Gastroesophageal sphincter (tissue), 4 donors: ENCODE measurements at regions not wholly inside any gene's neighbourhood (a gene's known extent, or its start where the extent isn't known, plus 50 kb on each side); places are given as distances from the start of the nearest gene placed in this dataset.

Experiments
- ATAC-seq: fragments of 150-250 bp; one replicate; pipeline ENCODE4 v1.9.1; 2016; ENCODE audit warnings: mild to moderate bottlenecking, moderate library complexity
- H3K27ac ChIP-seq, 4 donors: fragments of 200-600 bp; sonication (generic) in 3 of 4; 1 replicate in 3 of 4; 2 replicates in 1 of 4; pipeline ENCODE4 v1.5.1; 2016 to 2019
- H3K27me3 ChIP-seq: fragments of 200-600 bp; sonication (generic); one replicate; pipeline ENCODE4 v1.5.1; 2019
- H3K36me3 ChIP-seq, 2 donors: fragments of 200-600 bp; sonication (generic); one replicate each; pipeline ENCODE4 v1.5.1; 2019; ENCODE audit warnings: control low read depth in 1 of 2
- H3K4me1 ChIP-seq, 3 donors: fragments of 200-600 bp; sonication (generic); 1 replicate in 2 of 3; 2 replicates in 1 of 3; pipeline ENCODE4 v1.5.1; 2016 to 2019; ENCODE audit warnings: control low read depth in 2 of 3
- H3K4me3 ChIP-seq, 2 donors: fragments of 200-600 bp; sonication (generic); one replicate each; pipeline ENCODE4 v1.5.1; 2019; ENCODE audit warnings: mild to moderate bottlenecking in 1 of 2, moderate library complexity in 1 of 2
- H3K9me3 ChIP-seq, 3 donors: fragments of 200-600 bp; sonication (generic); one replicate each; pipeline ENCODE4 v1.5.1; 2017 to 2019; ENCODE audit warnings: control low read depth in 2 of 3
- EP300 ChIP-seq: sonication (generic); formaldehyde crosslinking; IDR thresholded peaks from one replicate; pipeline ENCODE4 v1.6.1; 2017; ENCODE audit warnings: antibody characterized with exemption, mild to moderate bottlenecking
- POLR2A ChIP-seq, 2 donors: fragments of 450-650 bp; IDR thresholded peaks; one replicate each; pipeline ENCODE4 v1.6.1; 2017; ENCODE audit warnings: antibody characterized with exemption in 2 of 2, mild to moderate bottlenecking in 2 of 2, moderate library complexity in 1 of 2
- POLR2AphosphoS5 ChIP-seq: sonication (generic); formaldehyde crosslinking; IDR thresholded peaks from one replicate; pipeline ENCODE4 v1.6.1; 2017; ENCODE audit warnings: antibody characterized with exemption
- WGBS, 2 donors: methylation state at CpG; one replicate each; pipeline ENCODE4 v1.1.5; 2018; ENCODE audit warnings: low coverage in 1 of 2; 5-methylcytosine and 5-hydroxymethylcytosine counted together
- TF ChIP-seq, protein P1 (sequence below), 4 experiments: fragments of 200-600 bp in 2 of 4; fragments of 450-650 bp in 2 of 4; sonication (generic) in 1 of 4; IDR thresholded peaks; one replicate each; pipeline ENCODE4 v1.5.1; 2017 to 2019; ENCODE audit warnings: antibody characterized with exemption in 4 of 4, mild to moderate bottlenecking in 2 of 4, moderate library complexity in 2 of 4

DNA sequence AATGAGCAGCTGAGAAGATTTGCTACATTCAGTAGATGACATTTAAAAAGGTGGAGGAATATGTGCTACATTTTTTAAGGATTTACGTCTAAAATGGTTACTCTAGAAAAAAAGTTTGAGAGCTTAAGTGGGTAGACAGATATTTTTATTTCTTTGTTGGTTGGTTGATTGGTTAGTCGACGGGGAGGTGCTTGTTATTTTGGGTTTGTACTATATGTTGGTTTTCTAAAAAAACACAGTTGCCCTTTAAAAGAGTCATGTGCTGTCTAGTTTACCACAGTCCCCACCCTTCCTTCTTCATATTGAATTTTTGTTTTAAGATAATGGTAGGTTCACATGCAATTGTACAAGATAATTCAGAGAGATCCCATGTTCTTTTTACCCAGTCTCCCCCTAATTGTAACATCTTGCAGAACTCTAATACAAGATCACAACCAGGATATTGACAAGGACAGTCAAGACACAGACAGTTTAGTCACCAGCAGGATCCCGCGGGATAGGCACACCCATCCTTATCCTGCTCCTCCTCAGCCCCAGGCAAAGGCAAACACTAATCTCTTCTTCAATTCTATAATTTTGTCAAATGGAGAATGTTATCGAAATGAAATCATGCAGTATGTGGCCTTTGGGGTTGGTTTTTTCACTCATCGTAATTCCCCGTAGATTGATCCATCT, 171.4 kb downstream of the FOXO1 start:
- ATAC-seq, result no peak
- Histone ChIP-seq H3K9me3 (no peaks in the 10 kb centered on the region), H3K4me3 (no peak overlapping the region), H3K4me1 (no peaks in the 10 kb centered on the region), H3K27me3 (no peaks in the 10 kb centered on the region), H3K27ac (no peak overlapping the region), H3K36me3 (no peaks in the 10 kb centered on the region)
- 81 to 87% methylated on average over 8 of the region's 8 CpGs for WGBS, 2 donors
- TF ChIP-seq POLR2AphosphoS5 (no peak), POLR2A (IDR thresholded peaks at IDR 0.05) (no peak), EP300 (no peak)
- TF ChIP-seq, protein P1, sequence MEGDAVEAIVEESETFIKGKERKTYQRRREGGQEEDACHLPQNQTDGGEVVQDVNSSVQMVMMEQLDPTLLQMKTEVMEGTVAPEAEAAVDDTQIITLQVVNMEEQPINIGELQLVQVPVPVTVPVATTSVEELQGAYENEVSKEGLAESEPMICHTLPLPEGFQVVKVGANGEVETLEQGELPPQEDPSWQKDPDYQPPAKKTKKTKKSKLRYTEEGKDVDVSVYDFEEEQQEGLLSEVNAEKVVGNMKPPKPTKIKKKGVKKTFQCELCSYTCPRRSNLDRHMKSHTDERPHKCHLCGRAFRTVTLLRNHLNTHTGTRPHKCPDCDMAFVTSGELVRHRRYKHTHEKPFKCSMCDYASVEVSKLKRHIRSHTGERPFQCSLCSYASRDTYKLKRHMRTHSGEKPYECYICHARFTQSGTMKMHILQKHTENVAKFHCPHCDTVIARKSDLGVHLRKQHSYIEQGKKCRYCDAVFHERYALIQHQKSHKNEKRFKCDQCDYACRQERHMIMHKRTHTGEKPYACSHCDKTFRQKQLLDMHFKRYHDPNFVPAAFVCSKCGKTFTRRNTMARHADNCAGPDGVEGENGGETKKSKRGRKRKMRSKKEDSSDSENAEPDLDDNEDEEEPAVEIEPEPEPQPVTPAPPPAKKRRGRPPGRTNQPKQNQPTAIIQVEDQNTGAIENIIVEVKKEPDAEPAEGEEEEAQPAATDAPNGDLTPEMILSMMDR (IDR thresholded peaks at IDR 0.05), result no peak

- TF ChIP-seq EP300, result no peak
- TF ChIP-seq POLR2AphosphoS5, result no peak
- TF ChIP-seq POLR2A (IDR thresholded peaks at IDR 0.05), result no peak
- TF ChIP-seq, protein P1 (IDR thresholded peaks at IDR 0.05), result no peak
- H3K4me1 ChIP-seq, result no peaks in the 10 kb centered on the region
- H3K27ac ChIP-seq, result no peak overlapping the region
- H3K27me3 ChIP-seq, result no peaks in the 10 kb centered on the region
- no peaks in the 10 kb centered on the region for H3K36me3 ChIP-seq
- no peaks in the 10 kb centered on the region for H3K9me3 ChIP-seq
- WGBS, 2 donors, result 82 to 92% methylated on average over 4 to 7 of the region's 7 CpGs
- ATAC-seq, result no peak
- no peak overlapping the region for H3K4me3 ChIP-seq
Observed at GRCh38 chr13:40495621-40496001, 170.8 kb downstream of the FOXO1 start.

DNA sequence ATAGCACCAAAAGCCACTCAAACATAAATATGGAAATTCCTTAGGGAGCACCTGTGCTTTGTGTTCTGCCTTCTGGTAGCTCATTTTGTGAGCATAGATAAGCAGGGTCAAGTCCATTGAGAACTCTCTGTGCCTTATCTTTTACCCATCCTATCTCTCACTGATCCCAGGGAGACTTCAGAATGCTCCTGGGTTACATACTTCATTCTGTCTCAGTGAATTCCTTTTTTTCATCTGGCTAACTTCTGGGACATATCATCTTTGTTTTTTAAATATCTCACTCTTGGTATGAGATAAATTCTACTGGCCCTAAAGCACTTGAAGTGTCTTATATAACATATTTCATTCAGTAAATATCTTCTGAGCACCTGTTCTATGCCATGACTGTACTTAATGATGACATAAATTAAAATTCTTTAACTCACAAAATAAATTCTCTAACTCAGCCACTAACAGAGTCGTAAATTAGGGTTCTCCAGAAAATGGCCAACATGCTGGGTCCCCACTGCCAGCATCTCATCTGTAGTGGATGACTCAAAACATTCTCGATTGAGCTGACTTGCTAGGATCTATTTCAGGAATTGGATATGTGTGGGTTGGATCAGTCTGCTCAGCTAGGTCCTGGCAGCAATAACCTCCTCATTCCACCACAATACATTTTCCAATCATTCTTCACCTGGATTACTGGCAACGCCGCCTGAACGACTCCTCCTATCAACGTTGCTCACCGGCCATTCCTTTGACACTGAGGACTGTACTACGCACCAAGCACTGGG, 170.2 kb downstream of the FOXO1 start:
- Histone ChIP-seq H3K27me3 (no peaks in the 10 kb centered on the region), H3K36me3 (no peaks in the 10 kb centered on the region), H3K4me1 (no peaks in the 10 kb centered on the region), H3K4me3 (no peak overlapping the region), H3K9me3 (no peaks in the 10 kb centered on the region), H3K27ac (no peak overlapping the region)
- no peak for ATAC-seq
- TF ChIP-seq POLR2A (IDR thresholded peaks at IDR 0.05) (no peak), POLR2AphosphoS5 (no peak), EP300 (no peak)
- TF ChIP-seq, protein P1 (IDR thresholded peaks at IDR 0.05), result no peak
- WGBS, 2 donors, result 49 to 63% methylated on average over 8 of the region's 8 CpGs

- 77 to 80% methylated on average over 2 to 4 of the region's 4 CpGs for WGBS, 2 donors
- no peak overlapping the region for H3K4me3 ChIP-seq
- ATAC-seq, result no peak
- H3K36me3 ChIP-seq, result no peaks in the 10 kb centered on the region
- H3K27me3 ChIP-seq, result no peaks in the 10 kb centered on the region
- H3K27ac ChIP-seq, result no peak overlapping the region
- H3K9me3 ChIP-seq, result no peaks in the 10 kb centered on the region
- no peak for TF ChIP-seq POLR2A (IDR thresholded peaks at IDR 0.05)
- TF ChIP-seq, protein P1 (IDR thresholded peaks at IDR 0.05), result no peak
- no peak for TF ChIP-seq POLR2AphosphoS5
- TF ChIP-seq EP300, result no peak
- no peaks in the 10 kb centered on the region for H3K4me1 ChIP-seq
Observed at GRCh38 chr13:40498461-40498860, 168.0 kb downstream of the FOXO1 start.

- no peak for ATAC-seq
- H3K27me3 ChIP-seq, result no peaks in the 10 kb centered on the region
- H3K4me3 ChIP-seq, result no peak overlapping the region
- TF ChIP-seq, protein P1 (IDR thresholded peaks at IDR 0.05), result no peak
- TF ChIP-seq POLR2AphosphoS5, result no peak
- no peak for TF ChIP-seq EP300
- TF ChIP-seq POLR2A (IDR thresholded peaks at IDR 0.05), result no peak
- H3K27ac ChIP-seq, result no peak overlapping the region
- H3K4me1 ChIP-seq, result no peaks in the 10 kb centered on the region
- 61 to 77% methylated on average over 3 of the region's 3 CpGs for WGBS, 2 donors
- H3K36me3 ChIP-seq, result no peaks in the 10 kb centered on the region
- no peaks in the 10 kb centered on the region for H3K9me3 ChIP-seq
Observed at GRCh38 chr13:40502236-40502635, 164.2 kb downstream of the FOXO1 start.
